ENCODE measurements at regions not wholly inside any gene's neighbourhood (a gene's known extent, or its start where the extent isn't known, plus 50 kb on each side); places are given as distances from the start of the nearest gene placed in this dataset.

- Histone ChIP-seq H3K4me1 (no peaks in the 10 kb centered on the region), H3K9me3 (no peaks in the 10 kb centered on the region), H3K27ac (no peak overlapping the region), H3K27me3 (no peaks in the 10 kb centered on the region), H3K4me3 (no peak overlapping the region), H3K36me3 (no peaks in the 10 kb centered on the region)
- no peak for DNase-seq
- TF ChIP-seq CTCF (IDR thresholded peaks at IDR 0.05), result no peak
- intact Hi-C loops (cut with DNase I; ENCODE audit: low total_unique reads), result no loop called here
Observed at GRCh38 chr13:73242515-73243015, 183.8 kb downstream of the KLF5 start.

- Histone ChIP-seq H3K27ac (no peak overlapping the region), H3K27me3 (no peaks in the 10 kb centered on the region), H3K4me1 (no peaks in the 10 kb centered on the region), H3K4me3 (no peak overlapping the region), H3K9me3 (no peaks in the 10 kb centered on the region), H3K36me3 (no peaks in the 10 kb centered on the region)
- TF ChIP-seq CTCF (IDR thresholded peaks at IDR 0.05), result no peak
- intact Hi-C loops (cut with DNase I; ENCODE audit: low total_unique reads), result no loop called here
- no peak for DNase-seq
Observed at GRCh38 chr13:73240193-73240592, 181.4 kb downstream of the KLF5 start.

GRCh38 chr13:73235385-73235784, 176.6 kb downstream of the KLF5 start:
- TF ChIP-seq CTCF (IDR thresholded peaks at IDR 0.05), result no peak
- Histone ChIP-seq H3K9me3 (no peaks in the 10 kb centered on the region), H3K4me1 (no peaks in the 10 kb centered on the region), H3K27me3 (no peaks in the 10 kb centered on the region), H3K27ac (no peak overlapping the region), H3K4me3 (no peak overlapping the region), H3K36me3 (no peaks in the 10 kb centered on the region)
- DNase-seq, result no peak
- intact Hi-C loops (cut with DNase I; ENCODE audit: low total_unique reads), result no loop called here

- H3K36me3 ChIP-seq, result no peaks in the 10 kb centered on the region
- DNase-seq, result no peak
- H3K27me3 ChIP-seq, result no peaks in the 10 kb centered on the region
- no peak overlapping the region for H3K27ac ChIP-seq
- H3K4me1 ChIP-seq, result no peaks in the 10 kb centered on the region
- TF ChIP-seq CTCF (IDR thresholded peaks at IDR 0.05), result no peak
- H3K9me3 ChIP-seq, result no peaks in the 10 kb centered on the region
- intact Hi-C loops (cut with DNase I; ENCODE audit: low total_unique reads), result no loop called here
- no peak overlapping the region for H3K4me3 ChIP-seq
Observed at GRCh38 chr13:73231471-73231870, 172.7 kb downstream of the KLF5 start.

GRCh38 chr13:73230716-73231115, 171.9 kb downstream of the KLF5 start:
- intact Hi-C loops (cut with DNase I; ENCODE audit: low total_unique reads), result no loop called here
- Histone ChIP-seq H3K4me3 (no peak overlapping the region), H3K4me1 (no peaks in the 10 kb centered on the region), H3K27ac (no peak overlapping the region), H3K27me3 (no peaks in the 10 kb centered on the region), H3K36me3 (no peaks in the 10 kb centered on the region), H3K9me3 (no peaks in the 10 kb centered on the region)
- no peak for DNase-seq
- TF ChIP-seq CTCF (IDR thresholded peaks at IDR 0.05), result no peak

- TF ChIP-seq CTCF (IDR thresholded peaks at IDR 0.05), result no peak
- no peak overlapping the region for H3K4me3 ChIP-seq
- H3K27ac ChIP-seq, result no peak overlapping the region
- H3K36me3 ChIP-seq, result no peaks in the 10 kb centered on the region
- no peaks in the 10 kb centered on the region for H3K9me3 ChIP-seq
- no peak for DNase-seq
- H3K27me3 ChIP-seq, result no peaks in the 10 kb centered on the region
- H3K4me1 ChIP-seq, result no peaks in the 10 kb centered on the region
- intact Hi-C loops (cut with DNase I; ENCODE audit: low total_unique reads), result no loop called here
Observed at GRCh38 chr13:73228546-73228945, 169.7 kb downstream of the KLF5 start.

All from tibial artery (tissue), 4 donors.